NCI-H345 (cell line): ENCODE measurements at regions not wholly inside any gene's neighbourhood (a gene's known extent, or its start where the extent isn't known, plus 50 kb on each side); places are given as distances from the start of the nearest gene placed in this dataset.
A peak's percentile ranks its signal among the peaks of the same experiment; 100 is the strongest.

Experiments
- DNase-seq: peaks from one replicate; lab custom pipeline; 2025; lab: John Stamatoyannopoulos, UW

GRCh38 chr5:38029397-38030065, 189.7 kb upstream of the GDNF start:
- DNase-seq, result no peak

- DNase-seq, result no peak
These were observed 184.0 kb upstream of the GDNF start for GRCh38 chr5:38023799-38024198.

- DNase-seq, result peak; percentile 3
These were observed 183.5 kb upstream of the GDNF start for GRCh38 chr5:38023371-38023770.

GRCh38 chr5:38022631-38023030, 182.8 kb upstream of the GDNF start:
- DNase-seq, result no peak

- DNase-seq, result no peak
These were observed 178.2 kb upstream of the GDNF start for GRCh38 chr5:38018016-38018415.

DNA sequence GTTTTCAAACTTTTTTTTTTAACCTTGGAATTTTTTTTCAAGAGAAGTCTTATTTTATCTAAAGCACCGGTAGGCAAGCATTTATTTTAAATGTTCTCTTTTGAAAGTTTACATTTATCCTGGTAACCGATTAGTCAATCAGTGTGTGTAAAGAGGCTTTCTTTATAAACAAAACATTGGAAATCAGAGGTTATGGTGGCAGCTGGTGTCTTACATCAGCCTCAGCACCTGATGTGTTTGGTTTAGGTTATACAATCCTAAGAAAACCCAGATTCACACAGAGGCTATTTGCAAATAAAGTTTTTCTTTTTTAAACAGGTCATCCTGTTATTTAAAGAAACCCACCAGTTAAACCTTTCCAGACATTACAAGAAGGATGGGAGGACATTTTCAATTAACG, 173.3 kb upstream of the GDNF start:
- DNase-seq, result no peak

DNA sequence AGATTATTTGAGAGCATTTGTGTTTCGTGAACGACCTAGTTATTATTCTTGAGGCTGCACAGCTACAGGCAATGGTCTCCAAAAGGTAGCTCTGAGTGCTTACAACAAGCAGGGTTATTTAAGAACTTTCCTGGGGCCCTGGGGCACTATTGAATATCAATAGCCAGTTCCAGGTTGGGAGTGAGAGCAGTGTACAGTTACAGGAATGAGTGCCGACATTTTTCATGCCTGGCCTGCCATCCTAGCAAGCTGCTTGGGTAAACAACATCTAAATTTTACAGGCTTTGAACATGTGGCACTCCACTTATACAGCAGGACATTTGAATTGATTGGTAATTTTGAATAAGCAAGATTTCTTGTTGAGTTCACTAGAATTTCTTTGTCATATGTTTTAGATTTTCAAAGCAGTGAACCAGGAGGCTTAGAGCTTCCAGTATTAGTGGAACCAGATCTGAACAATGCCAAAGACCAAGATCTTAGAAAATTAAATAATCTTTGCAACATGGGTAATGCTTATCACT, 171.9 kb upstream of the GDNF start:
- no peak for DNase-seq

DNA sequence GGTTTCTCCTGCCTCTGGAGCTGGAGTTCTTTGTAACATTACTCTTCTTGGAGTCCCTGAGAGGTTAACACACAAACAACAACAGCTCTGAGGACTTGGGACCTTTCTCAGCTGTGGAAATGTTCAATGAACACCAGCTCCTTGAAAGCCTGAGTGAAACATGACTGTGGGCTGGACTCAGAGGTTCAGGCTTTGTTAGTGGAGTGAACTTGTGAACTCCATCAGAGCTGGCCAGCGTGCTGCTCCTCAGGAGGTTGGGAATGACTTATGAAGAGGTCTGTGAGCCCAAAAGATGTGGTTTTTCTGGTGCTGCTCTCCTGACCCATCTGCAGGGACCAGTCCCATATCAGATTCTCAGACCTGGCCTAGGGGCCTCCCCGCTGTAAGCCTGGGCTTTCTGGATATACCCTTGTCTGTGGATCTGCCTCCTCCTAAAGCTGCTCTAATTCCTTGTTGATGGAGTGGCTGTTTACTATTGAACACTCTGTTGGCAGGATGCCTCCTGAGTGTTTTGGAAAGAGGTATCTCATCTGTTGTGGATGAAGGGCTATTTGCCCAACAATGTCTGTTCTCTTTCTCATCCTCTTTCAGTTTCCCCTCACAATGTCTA, 170.0 kb upstream of the GDNF start:
- no peak for DNase-seq

GRCh38 chr5:38008198-38008597, 168.4 kb upstream of the GDNF start:
- DNase-seq, result no peak

- no peak for DNase-seq
These were observed 159.8 kb upstream of the GDNF start for GRCh38 chr5:37999593-37999992.

- no peak for DNase-seq
These were observed 157.1 kb upstream of the GDNF start for GRCh38 chr5:37996918-37997317.

DNA sequence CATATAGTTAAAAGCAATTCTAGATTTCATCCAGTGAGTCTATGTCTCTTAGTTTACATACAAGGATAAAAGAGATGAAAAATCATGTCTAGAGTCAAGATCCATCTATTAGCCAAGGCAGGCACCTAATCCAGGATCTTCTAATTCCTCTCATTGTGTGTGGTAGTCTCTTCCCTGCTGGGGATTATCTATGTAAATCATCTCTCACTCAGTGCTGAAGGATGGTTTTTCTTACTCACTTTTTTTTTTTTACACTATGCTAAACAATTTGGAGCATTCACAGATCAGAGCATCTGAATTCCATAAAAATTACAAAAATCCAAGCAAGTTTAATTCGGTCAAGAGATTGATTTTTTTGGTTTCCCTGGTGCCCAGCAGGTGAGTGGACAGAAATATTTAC, 154.9 kb upstream of the GDNF start:
- DNase-seq, result no peak

GRCh38 chr5:37991301-37992299, 151.8 kb upstream of the GDNF start:
- no peak for DNase-seq

DNA sequence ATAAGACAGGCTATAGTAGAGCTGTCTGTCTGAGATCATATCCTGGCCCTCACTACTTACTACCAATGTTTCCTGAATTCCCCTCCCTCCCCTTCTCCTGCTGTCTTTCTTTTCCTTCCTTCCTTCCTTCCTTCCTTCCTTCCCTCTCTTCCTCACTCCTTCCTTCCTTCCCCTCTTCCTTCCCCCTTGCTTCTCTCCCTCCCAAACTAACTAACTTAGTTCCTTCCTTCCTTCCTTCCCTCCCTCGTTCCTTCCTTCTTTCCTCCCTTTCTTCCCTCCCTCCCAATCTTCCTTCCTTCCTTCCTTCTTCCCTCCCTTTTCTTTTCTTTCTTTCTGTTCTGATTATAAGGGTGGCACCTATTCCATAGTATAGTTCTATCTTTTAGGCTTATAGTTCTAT, 150.0 kb upstream of the GDNF start:
- no peak for DNase-seq

DNA sequence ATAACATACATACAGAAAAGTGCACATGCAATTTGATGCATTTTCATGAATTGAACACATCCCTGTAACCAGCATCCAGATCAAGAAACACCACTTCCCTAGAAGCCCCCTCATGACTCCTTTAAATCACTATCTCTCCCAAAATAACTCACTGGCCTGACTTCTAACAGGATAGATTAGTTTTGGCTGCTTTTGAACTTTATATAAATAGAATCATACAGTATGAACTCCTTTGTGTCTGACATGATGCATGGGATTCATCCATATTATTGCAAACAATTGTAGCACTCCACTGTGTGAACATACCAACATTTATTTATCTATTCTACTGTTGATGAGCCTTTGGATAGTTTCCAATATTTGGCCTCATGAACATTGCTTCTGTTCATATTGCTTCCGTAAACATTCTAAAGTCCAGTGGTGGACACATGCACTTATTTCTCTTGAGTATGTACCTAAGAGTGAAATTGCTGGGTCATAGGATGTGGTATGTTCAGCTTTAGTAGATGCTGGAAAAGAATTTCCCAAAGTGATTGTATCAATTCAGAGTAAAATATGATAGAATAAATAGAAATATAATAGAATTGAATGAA, 148.7 kb upstream of the GDNF start:
- no peak for DNase-seq

DNA sequence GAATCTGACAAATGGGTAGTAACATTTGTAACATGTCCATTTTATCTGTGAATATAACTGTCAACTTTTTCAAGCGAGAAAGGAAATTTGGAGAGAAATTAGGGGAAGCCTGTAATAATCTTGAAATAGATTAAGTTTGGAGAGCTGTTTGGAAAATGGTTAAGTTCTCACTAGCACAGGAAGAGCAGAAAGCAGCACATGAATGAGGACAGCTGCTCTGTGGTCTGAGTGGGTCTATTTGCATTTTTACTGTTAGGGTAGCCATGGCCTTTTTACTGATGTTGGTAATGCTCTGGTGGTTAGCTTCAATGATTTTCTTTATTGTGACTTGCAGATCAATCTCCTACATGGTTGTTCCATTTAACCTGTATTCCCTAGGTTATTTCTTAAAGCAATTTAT, 144.5 kb upstream of the GDNF start:
- no peak for DNase-seq

- no peak for DNase-seq
These were observed 143.6 kb upstream of the GDNF start for GRCh38 chr5:37983463-37983862.

GRCh38 chr5:37979559-37979958, 139.7 kb upstream of the GDNF start:
- no peak for DNase-seq

- DNase-seq, result no peak
These were observed 135.7 kb upstream of the GDNF start for GRCh38 chr5:37975531-37975930.

DNA sequence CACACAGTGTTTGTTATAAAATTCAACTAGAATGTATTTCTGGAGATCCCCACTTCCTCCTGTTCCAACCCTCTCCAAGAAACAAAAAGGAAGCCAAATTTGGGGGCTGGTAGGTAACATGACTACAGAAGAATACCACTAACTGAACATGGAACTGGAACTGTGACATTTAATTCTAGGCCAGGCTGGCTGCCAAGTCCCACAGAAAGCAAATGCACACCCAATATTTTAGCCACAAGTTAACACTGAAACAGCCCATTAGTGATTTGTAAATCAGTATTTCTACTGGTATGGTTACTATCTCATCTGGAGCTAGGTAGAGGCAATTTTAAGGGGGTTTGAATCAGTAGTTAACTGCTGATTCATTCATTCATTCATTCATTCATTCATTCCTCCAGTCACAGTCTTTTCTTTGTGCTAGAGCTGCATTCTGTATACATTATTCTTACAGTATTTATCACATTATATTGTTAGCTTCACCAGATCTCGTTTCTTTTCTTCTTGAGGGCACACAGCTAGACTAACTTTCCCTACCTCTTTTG, 131.7 kb upstream of the GDNF start:
- no peak for DNase-seq

DNA sequence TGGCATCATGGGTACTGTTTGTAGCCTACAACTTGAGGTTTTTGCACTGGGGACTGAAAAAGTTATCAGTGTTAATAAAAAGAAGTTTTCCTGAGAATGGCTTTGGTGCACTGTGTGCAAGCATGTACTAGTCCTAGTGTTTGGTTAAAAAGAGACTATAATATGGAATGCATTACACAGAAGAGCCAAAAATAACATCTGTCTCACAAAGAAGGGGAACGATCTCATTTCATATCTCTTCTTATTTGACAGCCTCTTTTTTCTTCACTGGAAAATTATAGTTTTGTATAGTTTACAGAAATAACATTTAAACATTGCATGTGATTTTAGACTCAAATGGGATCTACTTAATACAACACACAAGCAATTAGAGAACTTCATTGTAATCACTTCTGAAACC, 127.0 kb upstream of the GDNF start:
- no peak for DNase-seq

DNA sequence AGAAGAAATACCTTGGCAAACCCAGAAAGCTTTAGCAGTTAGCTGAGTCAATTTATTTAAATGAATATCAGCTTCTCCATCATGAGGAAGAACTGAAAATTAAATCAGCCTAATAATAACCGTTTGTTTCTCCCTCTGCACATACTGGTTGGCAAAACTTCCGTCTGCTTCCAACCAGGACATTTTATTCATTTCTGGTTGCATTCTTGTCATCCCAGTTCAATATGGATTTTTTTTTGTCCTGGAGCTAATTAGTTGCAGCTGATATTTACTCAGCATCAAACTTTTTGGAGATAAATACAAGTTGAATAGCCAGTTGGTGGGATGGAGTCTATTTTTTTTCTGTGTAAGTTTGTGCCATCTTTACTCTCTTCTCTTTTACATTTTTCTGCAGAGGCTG, 126.5 kb upstream of the GDNF start:
- no peak for DNase-seq
